GM12873 (cell line): ENCODE measurements at regions not wholly inside any gene's neighbourhood (a gene's known extent, or its start where the extent isn't known, plus 50 kb on each side); places are given as distances from the start of the nearest gene placed in this dataset.

Experiments used
- TF ChIP-seq, protein P1 (sequence below): IDR thresholded peaks from 2 replicates; pipeline ENCODE4 v1.5.1; 2012; ENCODE audit warnings: low read depth, mild to moderate bottlenecking, moderate library complexity, low read length, control low read depth; ENCODE audit not compliant: insufficient read depth; ENCODE audit errors: missing control alignments

DNA sequence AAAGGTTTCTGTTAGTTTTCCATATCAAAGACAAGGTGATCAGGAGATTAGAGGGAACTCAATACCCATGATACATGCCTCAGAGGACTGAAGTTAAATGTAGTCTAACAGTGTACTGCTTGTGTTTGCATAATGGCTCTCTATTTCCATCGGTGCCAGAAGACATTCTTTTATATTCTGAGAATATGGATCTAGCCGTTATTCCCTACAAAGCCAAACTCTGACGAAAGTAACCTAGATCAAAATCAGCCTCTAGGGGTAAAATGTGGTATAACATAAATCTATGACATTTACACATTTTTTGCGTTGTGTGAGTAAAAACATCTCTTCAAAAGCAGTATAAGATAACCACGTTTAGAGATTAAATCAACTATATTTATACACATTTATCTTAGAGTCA is 2232.7 kb downstream of the PCDH9 start:
- TF ChIP-seq, protein P1, sequence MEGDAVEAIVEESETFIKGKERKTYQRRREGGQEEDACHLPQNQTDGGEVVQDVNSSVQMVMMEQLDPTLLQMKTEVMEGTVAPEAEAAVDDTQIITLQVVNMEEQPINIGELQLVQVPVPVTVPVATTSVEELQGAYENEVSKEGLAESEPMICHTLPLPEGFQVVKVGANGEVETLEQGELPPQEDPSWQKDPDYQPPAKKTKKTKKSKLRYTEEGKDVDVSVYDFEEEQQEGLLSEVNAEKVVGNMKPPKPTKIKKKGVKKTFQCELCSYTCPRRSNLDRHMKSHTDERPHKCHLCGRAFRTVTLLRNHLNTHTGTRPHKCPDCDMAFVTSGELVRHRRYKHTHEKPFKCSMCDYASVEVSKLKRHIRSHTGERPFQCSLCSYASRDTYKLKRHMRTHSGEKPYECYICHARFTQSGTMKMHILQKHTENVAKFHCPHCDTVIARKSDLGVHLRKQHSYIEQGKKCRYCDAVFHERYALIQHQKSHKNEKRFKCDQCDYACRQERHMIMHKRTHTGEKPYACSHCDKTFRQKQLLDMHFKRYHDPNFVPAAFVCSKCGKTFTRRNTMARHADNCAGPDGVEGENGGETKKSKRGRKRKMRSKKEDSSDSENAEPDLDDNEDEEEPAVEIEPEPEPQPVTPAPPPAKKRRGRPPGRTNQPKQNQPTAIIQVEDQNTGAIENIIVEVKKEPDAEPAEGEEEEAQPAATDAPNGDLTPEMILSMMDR = no peak

DNA sequence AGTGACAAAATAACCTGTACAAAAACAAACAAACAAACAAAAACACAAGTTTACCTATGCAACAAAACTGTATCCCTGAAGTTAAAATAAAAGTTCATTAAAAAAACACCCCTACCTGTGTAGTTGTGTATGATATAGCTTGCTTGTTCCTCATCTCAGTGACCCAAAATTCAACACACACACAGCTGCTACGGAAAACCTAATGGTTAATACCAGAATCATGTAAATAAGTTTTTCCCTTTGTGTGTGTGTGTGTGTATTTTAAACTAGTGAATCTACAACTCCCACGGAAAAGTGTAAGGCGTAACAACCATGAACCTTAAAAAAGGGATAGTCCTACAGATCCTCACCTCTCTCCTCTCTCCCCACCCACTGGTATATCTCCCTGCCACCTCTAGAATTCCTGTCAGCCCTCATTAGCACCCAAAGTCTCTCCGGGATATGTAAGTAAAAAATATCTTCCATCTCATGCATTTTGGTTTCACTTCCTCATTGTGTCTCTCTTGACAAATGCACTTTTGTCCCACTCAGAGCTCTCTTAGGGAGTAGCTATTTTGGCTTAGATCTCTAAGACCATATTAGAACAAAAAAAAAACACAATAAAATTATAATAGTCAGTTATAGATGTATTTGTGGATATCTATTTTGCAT is 2236.5 kb downstream of the PCDH9 start:
- TF ChIP-seq, protein P1 = no peak

DNA sequence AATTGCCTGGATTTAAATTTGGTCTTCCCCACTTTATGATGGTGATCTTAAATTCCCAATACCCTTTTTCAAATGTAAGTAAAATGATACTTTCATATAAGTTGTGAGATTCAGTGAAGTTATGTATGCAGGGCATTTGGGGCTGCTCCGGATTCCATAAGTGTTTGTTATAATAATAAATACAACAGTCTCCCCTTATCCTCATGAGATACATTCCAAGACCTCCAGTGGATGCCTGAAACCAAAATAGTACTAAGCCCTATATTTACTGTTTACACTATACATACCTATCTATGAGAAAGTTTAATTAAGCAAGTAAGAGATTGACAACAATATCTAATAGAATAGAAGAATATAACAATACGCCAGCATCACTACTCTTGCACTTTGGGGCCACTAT is 2237.8 kb downstream of the PCDH9 start:
- TF ChIP-seq, protein P1 = no peak

DNA sequence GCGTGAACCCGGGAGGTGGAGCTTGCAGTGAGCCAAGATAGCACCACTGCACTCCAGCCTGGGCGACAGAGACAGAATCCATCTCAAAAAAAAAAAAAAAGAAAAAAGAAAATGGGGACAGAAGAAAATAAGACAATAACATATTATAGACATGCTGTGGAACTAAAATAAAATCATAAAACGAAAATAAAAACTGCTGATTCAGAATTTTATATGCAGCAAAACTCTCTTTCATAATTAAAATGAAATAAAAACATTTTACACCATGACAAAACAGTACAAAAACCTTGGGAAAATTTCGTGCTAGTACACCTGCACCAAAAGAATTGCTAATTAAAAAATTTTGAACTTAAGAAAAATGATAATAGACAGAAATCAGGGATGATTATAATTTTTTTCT is 2245.1 kb downstream of the PCDH9 start:
- TF ChIP-seq, protein P1 = no peak

DNA sequence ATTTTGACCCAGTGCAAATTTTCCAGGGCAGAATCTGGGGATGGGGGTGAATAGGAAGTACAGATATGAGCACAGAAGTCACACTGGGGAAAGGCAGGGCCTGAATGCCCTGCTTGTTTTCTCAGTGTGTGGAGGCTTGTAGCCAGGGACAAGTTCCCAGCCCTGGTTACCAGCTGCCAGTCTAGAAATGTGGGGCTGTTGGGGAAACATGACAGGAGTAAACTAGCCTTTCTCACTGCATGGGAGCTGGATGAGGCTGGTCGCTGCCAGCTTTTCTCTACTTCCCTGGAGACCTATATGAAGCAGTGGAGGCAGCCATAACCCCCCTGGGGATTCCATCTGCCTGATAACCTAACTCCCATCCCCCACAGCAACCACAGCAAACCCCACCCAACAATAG is 2267.7 kb downstream of the PCDH9 start:
- TF ChIP-seq, protein P1 = no peak

DNA sequence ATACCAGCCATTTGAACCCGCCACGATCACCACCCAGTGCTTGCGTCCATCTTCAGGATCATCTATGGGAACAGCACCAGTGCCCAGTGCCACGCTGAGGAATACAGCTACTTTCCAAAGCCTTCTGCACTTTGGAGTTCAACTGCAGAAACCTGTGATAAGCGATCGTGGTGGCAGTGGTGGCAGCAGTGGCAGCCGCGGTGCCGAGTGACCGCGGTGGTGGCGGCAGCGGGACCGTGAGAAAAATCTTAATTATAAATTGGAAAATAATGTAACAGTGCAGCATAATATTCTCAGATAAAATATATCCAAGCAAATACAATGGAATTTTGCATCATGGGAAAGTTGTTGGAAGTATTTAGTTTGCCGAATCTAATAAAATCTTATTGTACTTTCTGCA is 2270.9 kb downstream of the PCDH9 start:
- TF ChIP-seq, protein P1 = no peak

DNA sequence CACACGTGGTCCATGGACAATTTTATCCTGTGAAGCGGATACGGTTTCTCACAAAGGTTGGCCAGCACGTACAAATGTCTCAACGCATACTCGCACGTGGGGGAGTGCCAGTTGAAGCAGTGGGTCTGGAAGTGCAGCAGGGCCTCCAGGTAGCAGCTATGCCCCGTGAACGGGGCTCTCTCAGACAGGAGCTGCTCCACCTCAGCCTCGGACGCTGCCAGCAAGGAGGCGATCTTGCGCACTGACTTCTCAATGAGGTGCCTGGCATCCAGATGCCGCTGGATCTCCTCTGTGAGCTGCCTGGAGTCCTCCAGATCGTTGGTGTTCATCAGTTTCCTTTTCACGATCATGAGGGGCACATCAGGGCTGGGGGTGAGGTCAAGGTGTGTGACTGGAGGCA is 2272.0 kb downstream of the PCDH9 start:
- TF ChIP-seq, protein P1 = no peak
